ENCODE measurements at regions not wholly inside any gene's neighbourhood (a gene's known extent, or its start where the extent isn't known, plus 50 kb on each side); places are given as distances from the start of the nearest gene placed in this dataset.

- peak; percentile 9 for DNase-seq
These were observed 90.6 kb upstream of the PPP2R2D start for GRCh38 chr10:131810036-131810804.

DNA sequence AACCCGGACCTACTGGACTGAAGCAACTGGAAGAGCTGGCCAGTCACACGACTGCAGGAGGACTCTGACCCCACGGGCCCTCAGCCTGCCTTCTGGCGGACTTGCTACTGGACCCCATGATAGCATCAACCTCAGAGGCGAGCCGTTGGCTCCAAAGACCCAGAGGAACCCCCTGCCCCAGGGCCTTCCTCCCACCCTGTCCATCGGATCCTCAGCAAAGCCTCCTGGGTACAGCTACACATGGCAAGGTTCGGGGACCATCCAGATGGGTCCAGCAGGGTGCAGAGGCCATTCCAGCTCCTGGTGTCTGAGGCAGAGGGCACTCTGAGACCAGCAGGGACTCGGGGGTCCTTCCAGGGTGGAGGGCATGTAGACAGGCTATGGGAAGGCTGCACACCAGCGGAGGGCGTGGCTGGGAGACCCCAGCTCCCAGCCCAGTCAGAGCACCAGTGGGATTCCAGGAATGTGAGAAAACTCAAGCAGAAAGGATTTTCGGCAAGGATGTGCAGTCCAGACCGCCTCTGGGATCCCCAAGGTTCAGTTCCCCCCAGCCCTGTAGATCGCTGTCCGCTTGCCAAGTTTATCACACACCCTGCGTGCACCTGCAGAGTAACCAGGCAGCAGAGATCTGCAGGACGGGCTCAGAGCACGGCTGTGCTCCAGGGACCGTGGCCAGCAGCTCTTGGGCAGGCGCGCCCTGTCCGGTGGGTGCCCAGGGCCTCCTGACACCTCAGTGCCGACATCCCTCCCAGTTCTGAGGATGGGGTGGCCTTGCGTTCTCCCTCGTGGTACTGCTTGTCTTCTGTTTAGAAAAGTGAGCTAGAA lies 89.8 kb upstream of the PPP2R2D start:
- peak; percentile 7 for DNase-seq

- peak; percentile 5 for DNase-seq
These were observed 89.0 kb upstream of the PPP2R2D start for GRCh38 chr10:131811630-131812403.

GRCh38 chr10:131812736-131813604 lies 87.8 kb upstream of the PPP2R2D start:
- no peak for DNase-seq

- DNase-seq: peak; percentile 18
These were observed 86.1 kb upstream of the PPP2R2D start for GRCh38 chr10:131814567-131815265.

DNA sequence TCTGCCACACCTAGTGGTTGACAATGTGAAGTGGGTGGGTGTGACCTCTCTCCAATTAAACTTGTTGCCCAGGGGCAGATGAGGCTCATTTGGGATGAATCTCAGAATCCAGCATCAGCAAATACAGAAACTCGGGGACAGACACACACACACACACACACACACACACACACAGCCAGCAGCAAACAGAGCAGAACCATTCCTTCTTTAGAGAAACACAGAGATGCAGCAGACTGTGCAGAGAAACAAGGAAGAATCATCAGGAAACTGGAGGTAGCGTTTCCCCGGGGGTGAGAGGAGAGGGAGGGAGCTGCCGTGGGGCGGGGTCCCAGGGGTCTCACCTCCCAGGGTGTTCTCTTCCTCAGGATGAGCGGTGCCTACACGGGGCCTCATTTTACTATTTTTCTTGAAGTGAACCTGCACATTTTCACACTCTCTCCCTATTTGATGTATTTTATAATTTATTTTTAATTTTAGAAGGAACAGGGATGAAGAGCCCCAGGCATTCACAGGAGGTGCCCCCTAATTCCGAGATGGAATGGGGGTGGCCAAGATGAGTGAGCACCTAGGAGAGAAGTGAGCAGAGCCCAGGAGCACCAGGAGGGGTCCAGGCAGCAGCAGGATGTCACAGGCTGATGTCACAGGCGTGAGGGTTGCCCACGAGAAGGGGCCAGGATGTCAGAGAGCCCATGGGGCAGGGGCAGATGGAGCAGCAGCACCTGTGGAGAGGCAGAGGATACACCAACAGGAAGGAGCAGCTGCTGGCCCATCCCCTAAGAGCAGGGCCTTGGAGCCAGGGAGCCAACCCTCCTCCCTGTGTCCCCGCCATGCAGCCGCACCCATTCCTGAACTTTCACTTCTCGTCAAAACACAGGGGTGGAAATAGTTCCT lies 85.3 kb upstream of the PPP2R2D start:
- peak; percentile 10 for DNase-seq

GRCh38 chr10:131816157-131816775 lies 84.5 kb upstream of the PPP2R2D start:
- DNase-seq: peak; percentile 7

GRCh38 chr10:131816941-131817700 lies 83.7 kb upstream of the PPP2R2D start:
- DNase-seq: peak; percentile 10

DNA sequence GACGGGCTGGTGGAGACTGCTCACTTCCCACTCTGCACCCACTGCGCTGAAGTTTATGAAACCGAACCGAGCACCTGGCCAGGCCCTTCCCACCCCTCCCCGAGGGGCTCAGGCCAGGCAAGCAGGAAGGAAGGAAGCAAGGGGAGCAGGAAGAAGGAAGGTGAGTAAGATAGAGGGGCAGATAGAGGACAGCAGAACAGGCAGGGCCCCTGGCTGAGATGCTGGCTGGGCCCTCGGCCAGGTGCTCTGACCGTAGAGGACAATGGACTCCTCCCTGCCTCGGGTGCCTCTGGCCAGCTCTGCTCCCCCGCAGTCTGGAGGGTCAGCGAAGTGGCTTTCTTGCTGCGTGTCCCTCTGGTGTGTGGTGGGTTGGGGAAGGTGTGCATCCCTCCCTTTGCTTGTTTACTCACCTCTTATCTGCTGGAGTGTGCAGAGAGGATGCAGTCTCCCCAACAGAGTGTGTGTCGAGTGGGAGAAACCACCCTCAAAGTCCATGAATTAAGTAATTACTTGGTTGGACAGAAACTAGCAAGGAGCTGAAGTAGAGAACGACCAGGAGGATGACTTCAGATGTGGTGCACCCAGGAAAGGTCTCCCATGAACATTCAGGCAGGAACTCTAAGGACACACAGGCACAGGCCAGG lies 82.8 kb upstream of the PPP2R2D start:
- peak; percentile 5 for DNase-seq

DNA sequence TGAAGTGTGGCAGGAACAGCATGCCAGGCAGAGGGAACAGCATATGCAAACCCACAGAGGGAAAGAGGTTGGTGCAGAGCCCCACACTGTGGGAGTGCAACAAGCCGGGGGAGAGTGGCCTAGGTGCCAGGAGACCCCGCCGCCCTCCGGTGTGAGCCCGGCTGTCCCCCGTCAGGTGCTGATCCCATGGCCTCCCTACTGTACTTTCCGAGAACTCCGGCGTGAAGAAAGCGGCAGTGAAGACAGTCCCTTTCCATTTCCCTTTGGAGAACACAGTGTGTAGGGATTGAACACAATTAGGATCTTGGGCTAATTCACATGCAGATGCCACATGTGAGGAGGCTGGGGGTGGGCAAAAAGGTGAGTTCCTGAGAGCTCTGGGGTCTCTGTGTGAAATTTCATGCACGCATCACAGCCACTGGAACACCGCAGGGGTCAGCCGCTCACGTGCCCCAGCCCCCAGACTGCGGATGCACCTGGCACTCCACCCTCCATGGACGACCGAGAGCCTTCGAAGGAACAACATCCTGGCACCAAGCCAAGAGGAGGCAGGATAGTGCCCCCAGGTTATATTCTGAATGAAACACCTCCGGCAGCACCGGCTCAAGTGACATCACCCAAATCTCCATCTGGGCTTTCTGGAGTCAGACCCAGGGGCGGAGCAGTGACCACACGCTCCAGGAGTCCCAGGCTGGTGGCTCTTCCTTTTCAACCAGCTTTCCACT lies 82.1 kb upstream of the PPP2R2D start:
- DNase-seq: peak; percentile 16

GRCh38 chr10:131819241-131820072 lies 81.4 kb upstream of the PPP2R2D start:
- peak; percentile 5 for DNase-seq

DNA sequence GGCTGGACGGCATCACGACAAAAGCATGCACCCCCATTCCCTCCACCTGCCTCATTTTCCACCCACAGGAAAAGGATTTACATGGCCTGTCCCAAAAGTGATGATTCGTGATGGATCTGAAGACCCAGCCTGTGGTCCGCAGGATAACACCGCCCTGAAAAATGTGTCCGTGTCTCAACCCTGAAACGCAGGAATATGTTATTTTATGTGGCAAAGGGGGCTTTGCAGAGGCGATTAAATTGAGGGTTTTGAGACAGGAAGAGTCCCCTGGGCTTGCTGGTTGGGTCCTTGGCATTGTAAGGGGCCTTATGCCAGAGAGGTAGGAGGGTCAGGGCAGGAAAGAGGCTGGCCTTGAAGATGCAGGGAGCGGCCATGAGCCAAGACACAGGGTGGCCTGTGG lies 80.2 kb upstream of the PPP2R2D start:
- peak; percentile 7 for DNase-seq

GRCh38 chr10:131821378-131822012 lies 79.3 kb upstream of the PPP2R2D start:
- peak; percentile 8 for DNase-seq

GRCh38 chr10:131822013-131822691 lies 78.7 kb upstream of the PPP2R2D start:
- no peak for DNase-seq

DNA sequence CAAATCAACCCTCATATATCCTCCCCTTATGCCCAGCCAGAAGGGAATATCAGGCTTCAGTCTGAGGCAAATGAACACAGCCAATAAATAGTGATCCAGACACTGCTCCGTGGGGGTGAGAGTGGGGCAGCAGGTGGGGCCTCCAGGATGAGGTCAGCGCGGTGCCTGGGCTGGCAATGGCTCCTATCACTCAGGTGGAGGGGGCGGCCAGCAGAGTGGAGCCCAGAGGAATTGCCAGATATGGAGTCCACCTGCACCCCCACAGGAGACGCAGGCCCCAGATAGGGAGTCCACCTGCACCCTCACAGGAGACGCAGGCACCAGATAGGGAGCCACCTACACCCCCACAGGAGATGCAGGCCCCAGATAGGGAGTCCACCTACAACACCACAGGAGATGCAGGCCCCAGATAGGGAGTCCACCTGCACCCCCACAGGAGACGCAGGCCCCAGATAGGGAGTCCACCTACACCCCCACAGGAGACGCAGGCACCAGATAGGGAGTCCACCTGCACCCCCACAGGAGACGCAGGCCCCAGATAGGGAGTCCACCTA lies 78.0 kb upstream of the PPP2R2D start:
- no peak for DNase-seq

Data from stimulated activated CD8-positive, alpha-beta memory T cell treated with anti-CD3 and anti-CD28 coated beads, Interleukin-4, amount 100 ng/mL, for 48 hours (primary cell).